HEK293 (cell line): ENCODE measurements at regions not wholly inside any gene's neighbourhood (a gene's known extent, or its start where the extent isn't known, plus 50 kb on each side); places are given as distances from the start of the nearest gene placed in this dataset.

ENCODE experiments used
- TCF7L2 ChIP-seq: IDR thresholded peaks from 2 replicates; pipeline ENCODE4 v1.6.1; 2011; ENCODE audit warnings: low read depth, mild to moderate bottlenecking, inconsistent platforms, low read length, moderate library complexity, borderline replicate concordance
- ZNF416 ChIP-seq: fragments of 450-650 bp; formaldehyde crosslinking; IDR thresholded peaks from 2 replicates; pipeline ENCODE4 v1.5.1; 2016; ENCODE audit warnings: missing biosample characterization, missing genetic modification characterization
- ZNF514 ChIP-seq: fragments of 450-650 bp; formaldehyde crosslinking; IDR thresholded peaks from 2 replicates; pipeline ENCODE4 v1.5.1; 2016; ENCODE audit warnings: missing biosample characterization, missing genetic modification characterization
- TF ChIP-seq, protein P1 (sequence below): fragments of 450-650 bp; formaldehyde crosslinking; IDR thresholded peaks from 2 replicates; pipeline ENCODE4 v1.5.1; 2016; ENCODE audit warnings: missing biosample characterization, missing genetic modification characterization
- TF ChIP-seq, protein P2 (sequence below): fragments of 450-650 bp; formaldehyde crosslinking; IDR thresholded peaks from 2 replicates; pipeline ENCODE4 v1.5.1; 2016; ENCODE audit warnings: missing biosample characterization, missing genetic modification characterization, borderline replicate concordance

GRCh38 chr1:229028544-229028943 is 242.4 kb upstream of the RAB4A start:
- no peak for TF ChIP-seq ZNF514 (tag by site-specific recombination)
- TF ChIP-seq, protein P1, sequence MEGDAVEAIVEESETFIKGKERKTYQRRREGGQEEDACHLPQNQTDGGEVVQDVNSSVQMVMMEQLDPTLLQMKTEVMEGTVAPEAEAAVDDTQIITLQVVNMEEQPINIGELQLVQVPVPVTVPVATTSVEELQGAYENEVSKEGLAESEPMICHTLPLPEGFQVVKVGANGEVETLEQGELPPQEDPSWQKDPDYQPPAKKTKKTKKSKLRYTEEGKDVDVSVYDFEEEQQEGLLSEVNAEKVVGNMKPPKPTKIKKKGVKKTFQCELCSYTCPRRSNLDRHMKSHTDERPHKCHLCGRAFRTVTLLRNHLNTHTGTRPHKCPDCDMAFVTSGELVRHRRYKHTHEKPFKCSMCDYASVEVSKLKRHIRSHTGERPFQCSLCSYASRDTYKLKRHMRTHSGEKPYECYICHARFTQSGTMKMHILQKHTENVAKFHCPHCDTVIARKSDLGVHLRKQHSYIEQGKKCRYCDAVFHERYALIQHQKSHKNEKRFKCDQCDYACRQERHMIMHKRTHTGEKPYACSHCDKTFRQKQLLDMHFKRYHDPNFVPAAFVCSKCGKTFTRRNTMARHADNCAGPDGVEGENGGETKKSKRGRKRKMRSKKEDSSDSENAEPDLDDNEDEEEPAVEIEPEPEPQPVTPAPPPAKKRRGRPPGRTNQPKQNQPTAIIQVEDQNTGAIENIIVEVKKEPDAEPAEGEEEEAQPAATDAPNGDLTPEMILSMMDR (tag by site-specific recombination): no peak
- no peak for TF ChIP-seq ZNF416 (tag by site-specific recombination)
- no peak for TF ChIP-seq TCF7L2
- TF ChIP-seq, protein P2, sequence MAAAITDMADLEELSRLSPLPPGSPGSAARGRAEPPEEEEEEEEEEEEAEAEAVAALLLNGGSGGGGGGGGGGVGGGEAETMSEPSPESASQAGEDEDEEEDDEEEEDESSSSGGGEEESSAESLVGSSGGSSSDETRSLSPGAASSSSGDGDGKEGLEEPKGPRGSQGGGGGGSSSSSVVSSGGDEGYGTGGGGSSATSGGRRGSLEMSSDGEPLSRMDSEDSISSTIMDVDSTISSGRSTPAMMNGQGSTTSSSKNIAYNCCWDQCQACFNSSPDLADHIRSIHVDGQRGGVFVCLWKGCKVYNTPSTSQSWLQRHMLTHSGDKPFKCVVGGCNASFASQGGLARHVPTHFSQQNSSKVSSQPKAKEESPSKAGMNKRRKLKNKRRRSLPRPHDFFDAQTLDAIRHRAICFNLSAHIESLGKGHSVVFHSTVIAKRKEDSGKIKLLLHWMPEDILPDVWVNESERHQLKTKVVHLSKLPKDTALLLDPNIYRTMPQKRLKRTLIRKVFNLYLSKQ: no peak
